Uterus (tissue), 3 donors: ENCODE measurements at regions not wholly inside any gene's neighbourhood (a gene's known extent, or its start where the extent isn't known, plus 50 kb on each side); places are given as distances from the start of the nearest gene placed in this dataset.

Experiments
- DNase-seq, 2 donors: peaks; one replicate each; pipeline ENCODE4 v3.0.0-alpha.2; 2019 to 2020
- H3K27ac ChIP-seq, 2 donors: fragments of 200-600 bp; sonication (generic); 1 replicate in 1 of 2; 2 replicates in 1 of 2; pipeline ENCODE4 v1.5.1; 2016 to 2018
- H3K27me3 ChIP-seq, 2 donors: fragments of 200-600 bp; sonication (generic); one replicate each; pipeline ENCODE4 v1.5.1; 2018 to 2019; ENCODE audit warnings: control low read depth in 1 of 2
- H3K36me3 ChIP-seq, 2 donors: fragments of 200-600 bp; sonication (generic); one replicate each; pipeline ENCODE4 v1.5.1; 2019; ENCODE audit warnings: control low read depth in 1 of 2
- H3K4me1 ChIP-seq, 2 donors: fragments of 200-600 bp; sonication (generic); one replicate each; pipeline ENCODE4 v1.5.1; 2018 to 2019; ENCODE audit warnings: control low read depth in 1 of 2
- H3K4me3 ChIP-seq, 2 donors: fragments of 200-600 bp; sonication (generic); 1 replicate in 1 of 2; 2 replicates in 1 of 2; pipeline ENCODE4 v1.5.1; 2018 to 2019; ENCODE audit warnings: mild to moderate bottlenecking in 1 of 2
- H3K9me3 ChIP-seq, 2 donors: fragments of 200-600 bp; sonication (generic); one replicate each; pipeline ENCODE4 v1.5.1; 2019; ENCODE audit warnings: control low read depth in 1 of 2
- POLR2A ChIP-seq, 2 donors: fragments of 450-650 bp; IDR thresholded peaks; one replicate each; pipeline ENCODE4 v1.6.1; 2016; ENCODE audit warnings: antibody characterized with exemption in 2 of 2, mild to moderate bottlenecking in 1 of 2, moderate library complexity in 1 of 2
- intact Hi-C: fragments of 100-400 bp; cut with DNase I; formaldehyde crosslinking; loops from one replicate; pipeline ENCODE4 v1.15.1; 2023; ENCODE audit warnings: low total_unique reads
- TF ChIP-seq, protein P1 (sequence below), 4 experiments: fragments of 200-600 bp in 2 of 4; fragments of 450-650 bp in 2 of 4; sonication (generic) in 2 of 4; IDR thresholded peaks; one replicate each; pipeline ENCODE4 v1.5.1; 2016 to 2019; ENCODE audit warnings: antibody characterized with exemption in 4 of 4, mild to moderate bottlenecking in 2 of 4, moderate library complexity in 1 of 4
- donor health status: DM: yes; HTN: yes; CAD: no.

DNA sequence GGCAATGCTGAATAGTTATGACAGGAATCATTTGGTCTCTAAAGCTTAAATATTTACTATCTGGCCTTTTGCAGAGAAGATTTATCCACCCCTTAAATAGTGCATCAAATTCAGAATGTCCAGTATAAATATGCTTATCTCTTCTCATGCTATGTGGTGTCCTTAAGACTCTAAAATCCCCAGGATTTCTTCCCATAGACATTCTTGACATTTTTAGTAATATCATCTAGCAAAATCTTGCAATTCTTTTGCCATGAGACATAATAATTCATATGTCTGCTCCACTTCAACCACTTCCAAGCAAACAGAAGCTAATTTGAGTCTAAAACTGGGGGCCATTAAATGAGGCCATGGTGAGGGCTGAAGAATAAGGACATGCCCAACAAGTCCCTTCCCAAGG is 1923.4 kb upstream of the CDH9 start:
- no peaks in the 10 kb centered on the region for H3K36me3 ChIP-seq
- H3K4me3 ChIP-seq, result no peak overlapping the region
- no peaks in the 10 kb centered on the region for H3K4me1 ChIP-seq
- no peaks in the 10 kb centered on the region for H3K9me3 ChIP-seq
- TF ChIP-seq POLR2A (IDR thresholded peaks at IDR 0.05), result no peak
- TF ChIP-seq, protein P1, sequence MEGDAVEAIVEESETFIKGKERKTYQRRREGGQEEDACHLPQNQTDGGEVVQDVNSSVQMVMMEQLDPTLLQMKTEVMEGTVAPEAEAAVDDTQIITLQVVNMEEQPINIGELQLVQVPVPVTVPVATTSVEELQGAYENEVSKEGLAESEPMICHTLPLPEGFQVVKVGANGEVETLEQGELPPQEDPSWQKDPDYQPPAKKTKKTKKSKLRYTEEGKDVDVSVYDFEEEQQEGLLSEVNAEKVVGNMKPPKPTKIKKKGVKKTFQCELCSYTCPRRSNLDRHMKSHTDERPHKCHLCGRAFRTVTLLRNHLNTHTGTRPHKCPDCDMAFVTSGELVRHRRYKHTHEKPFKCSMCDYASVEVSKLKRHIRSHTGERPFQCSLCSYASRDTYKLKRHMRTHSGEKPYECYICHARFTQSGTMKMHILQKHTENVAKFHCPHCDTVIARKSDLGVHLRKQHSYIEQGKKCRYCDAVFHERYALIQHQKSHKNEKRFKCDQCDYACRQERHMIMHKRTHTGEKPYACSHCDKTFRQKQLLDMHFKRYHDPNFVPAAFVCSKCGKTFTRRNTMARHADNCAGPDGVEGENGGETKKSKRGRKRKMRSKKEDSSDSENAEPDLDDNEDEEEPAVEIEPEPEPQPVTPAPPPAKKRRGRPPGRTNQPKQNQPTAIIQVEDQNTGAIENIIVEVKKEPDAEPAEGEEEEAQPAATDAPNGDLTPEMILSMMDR (IDR thresholded peaks at IDR 0.05), result no peak
- H3K27me3 ChIP-seq, result no peaks in the 10 kb centered on the region
- intact Hi-C loops, result no loop called here
- DNase-seq, result no peak
- H3K27ac ChIP-seq, result no peak overlapping the region

DNA sequence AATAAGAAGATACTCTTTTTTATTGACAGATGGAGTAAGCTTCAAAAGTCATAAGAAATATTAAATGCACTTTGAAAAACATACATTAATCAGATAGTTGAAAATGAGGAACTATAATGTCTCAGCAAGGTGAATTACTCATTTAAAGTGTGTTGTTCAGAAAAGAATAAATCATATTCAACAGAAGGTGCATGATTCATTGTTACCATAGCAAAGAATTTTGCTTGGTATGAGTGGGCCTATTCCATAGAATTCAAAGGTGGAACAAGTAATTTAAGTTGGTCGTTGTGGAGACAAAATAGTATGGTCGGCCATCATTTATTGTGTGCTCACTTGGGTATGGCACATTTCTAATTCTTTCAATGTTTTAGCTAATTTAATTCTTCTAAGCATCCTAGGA is 1920.2 kb upstream of the CDH9 start:
- Histone ChIP-seq H3K4me3 (no peak overlapping the region), H3K36me3 (no peaks in the 10 kb centered on the region), H3K9me3 (no peaks in the 10 kb centered on the region), H3K4me1 (no peaks in the 10 kb centered on the region), H3K27me3 (no peaks in the 10 kb centered on the region), H3K27ac (no peak overlapping the region)
- intact Hi-C loops, result no loop called here
- no peak for DNase-seq
- TF ChIP-seq POLR2A (IDR thresholded peaks at IDR 0.05), result no peak
- TF ChIP-seq, protein P1 (IDR thresholded peaks at IDR 0.05), result no peak

DNA sequence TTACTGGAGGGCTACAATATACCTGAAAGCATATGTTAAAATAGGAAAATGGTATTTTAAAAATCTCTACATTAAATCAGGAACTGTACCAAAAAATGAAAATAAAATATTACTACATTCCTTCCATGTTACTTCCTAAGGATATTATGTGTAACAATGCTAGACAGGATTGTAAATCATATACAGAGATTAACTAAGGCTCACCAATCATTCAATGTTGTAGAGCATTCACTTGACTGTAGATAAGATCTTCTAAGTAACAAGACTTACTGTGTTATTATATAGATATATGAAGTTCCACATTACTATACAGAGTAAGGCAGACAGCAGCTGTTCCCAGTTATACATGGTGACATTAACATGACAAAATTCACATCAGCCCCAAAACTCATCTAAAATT is 1919.1 kb upstream of the CDH9 start:
- Histone ChIP-seq H3K36me3 (no peaks in the 10 kb centered on the region), H3K27me3 (no peaks in the 10 kb centered on the region), H3K9me3 (no peaks in the 10 kb centered on the region), H3K27ac (no peak overlapping the region), H3K4me1 (no peaks in the 10 kb centered on the region), H3K4me3 (no peak overlapping the region)
- intact Hi-C loops, result no loop called here
- no peak for DNase-seq
- no peak for TF ChIP-seq POLR2A (IDR thresholded peaks at IDR 0.05)
- TF ChIP-seq, protein P1 (IDR thresholded peaks at IDR 0.05), result no peak

DNA sequence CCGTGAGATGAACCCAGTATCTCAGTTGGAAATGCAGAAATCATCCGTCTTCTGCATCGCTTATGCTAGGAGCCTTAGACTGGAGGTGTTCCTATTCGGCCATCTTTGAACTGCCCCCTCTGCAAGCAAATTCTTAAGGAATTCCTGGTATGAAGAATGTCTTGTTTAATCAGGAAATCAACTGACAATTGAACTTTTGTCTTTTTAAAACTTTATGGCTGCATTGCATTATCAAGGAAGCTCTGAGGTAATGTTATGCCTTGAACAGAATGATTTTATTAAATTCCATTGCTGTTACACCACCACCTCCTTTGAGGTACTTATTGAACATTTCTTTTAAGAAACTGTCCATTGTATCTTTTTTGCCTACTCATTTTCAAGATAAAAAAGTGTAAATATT is 1915.7 kb upstream of the CDH9 start:
- DNase-seq, result no peak
- intact Hi-C loops, result no loop called here
- TF ChIP-seq POLR2A (IDR thresholded peaks at IDR 0.05), result no peak
- TF ChIP-seq, protein P1 (IDR thresholded peaks at IDR 0.05), result no peak
- H3K4me3 ChIP-seq, result no peak overlapping the region
- no peaks in the 10 kb centered on the region for H3K27me3 ChIP-seq
- H3K4me1 ChIP-seq, result no peaks in the 10 kb centered on the region
- no peak overlapping the region for H3K27ac ChIP-seq
- no peaks in the 10 kb centered on the region for H3K36me3 ChIP-seq
- H3K9me3 ChIP-seq, result no peaks in the 10 kb centered on the region

DNA sequence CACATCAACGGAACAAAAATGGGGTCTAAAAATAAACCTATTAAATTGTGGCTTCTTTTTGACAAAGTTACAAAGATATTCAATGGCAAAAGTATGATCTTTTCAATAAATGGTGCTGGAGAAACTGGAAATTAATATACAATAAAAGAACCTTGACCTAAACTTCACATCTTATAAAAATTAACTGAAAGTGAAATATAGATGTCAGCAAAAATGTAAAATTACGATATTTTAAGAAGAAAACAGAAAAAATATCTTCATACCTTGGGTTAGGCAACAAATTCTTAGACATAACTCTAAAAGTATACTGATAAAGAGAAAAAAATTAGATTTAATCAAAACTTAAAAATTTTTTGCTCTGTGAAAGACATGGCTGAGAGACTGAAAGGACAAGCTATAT is 1909.5 kb upstream of the CDH9 start:
- no peak overlapping the region for H3K27ac ChIP-seq
- H3K4me3 ChIP-seq, result no peak overlapping the region
- H3K27me3 ChIP-seq, result no peaks in the 10 kb centered on the region
- intact Hi-C loops, result no loop called here
- H3K9me3 ChIP-seq, result no peaks in the 10 kb centered on the region
- no peaks in the 10 kb centered on the region for H3K36me3 ChIP-seq
- no peak for TF ChIP-seq POLR2A (IDR thresholded peaks at IDR 0.05)
- TF ChIP-seq, protein P1 (IDR thresholded peaks at IDR 0.05), result no peak
- no peaks in the 10 kb centered on the region for H3K4me1 ChIP-seq
- DNase-seq, result no peak
